ENCODE measurements at regions not wholly inside any gene's neighbourhood (a gene's known extent, or its start where the extent isn't known, plus 50 kb on each side); places are given as distances from the start of the nearest gene placed in this dataset.
"Not testable (repeated sequence)": the region's sequence is repeated elsewhere in the genome, so short reads cannot be mapped to it uniquely, and the experiment has no call there.

GRCh38 chr20:47855799-47856198 lies 70.5 kb upstream of the SULF2 start:
- no peaks in the 10 kb centered on the region for H3K36me3 ChIP-seq
- no peak for TF ChIP-seq CTCF (IDR thresholded peaks at IDR 0.05; ENCODE audit: low read depth, low read length)
- no peak overlapping the region for H3K4me3 ChIP-seq (ENCODE audit: low read depth, low read length)
- H3K27me3 ChIP-seq (ENCODE audit: insufficient read depth, low read depth, severe bottlenecking), result no peaks in the 10 kb centered on the region
- no peak for DNase-seq
- no peak overlapping the region for H3K27ac ChIP-seq
- peaks cover 4% of the 10 kb centered on the region for H3K9me3 ChIP-seq (ENCODE audit: severe bottlenecking)

GRCh38 chr20:47854687-47855212 lies 69.5 kb upstream of the SULF2 start:
- no peaks in the 10 kb centered on the region for H3K27me3 ChIP-seq (ENCODE audit: insufficient read depth, low read depth, severe bottlenecking)
- H3K4me3 ChIP-seq (ENCODE audit: low read depth, low read length), result no peak overlapping the region
- no peak overlapping the region for H3K27ac ChIP-seq
- H3K36me3 ChIP-seq, result no peaks in the 10 kb centered on the region
- peaks cover 4% of the 10 kb centered on the region for H3K9me3 ChIP-seq (ENCODE audit: severe bottlenecking)
- peak; percentile 90 for TF ChIP-seq CTCF (IDR thresholded peaks at IDR 0.05; ENCODE audit: low read depth, low read length)
- DNase-seq, result peak; percentile 75

- no peak for TF ChIP-seq CTCF (IDR thresholded peaks at IDR 0.05; ENCODE audit: low read depth, low read length)
- Histone ChIP-seq H3K27ac (no peak overlapping the region), H3K9me3 (ENCODE audit: severe bottlenecking) (peaks cover 4% of the 10 kb centered on the region), H3K4me3 (ENCODE audit: low read depth, low read length) (no peak overlapping the region), H3K27me3 (ENCODE audit: insufficient read depth, low read depth, severe bottlenecking) (no peaks in the 10 kb centered on the region), H3K36me3 (no peaks in the 10 kb centered on the region)
- DNase-seq, result no peak
Observed at GRCh38 chr20:47851774-47852173, 66.5 kb upstream of the SULF2 start.

GRCh38 chr20:47850146-47850545 lies 64.9 kb upstream of the SULF2 start:
- H3K4me3 ChIP-seq (ENCODE audit: low read depth, low read length), result no peak overlapping the region
- no peak for DNase-seq
- H3K36me3 ChIP-seq, result no peaks in the 10 kb centered on the region
- no peak overlapping the region for H3K27ac ChIP-seq
- H3K9me3 ChIP-seq (ENCODE audit: severe bottlenecking), result peaks cover 2% of the 10 kb centered on the region
- TF ChIP-seq CTCF (IDR thresholded peaks at IDR 0.05; ENCODE audit: low read depth, low read length), result no peak
- no peaks in the 10 kb centered on the region for H3K27me3 ChIP-seq (ENCODE audit: insufficient read depth, low read depth, severe bottlenecking)

GRCh38 chr20:47849596-47849995 lies 64.3 kb upstream of the SULF2 start:
- no peak overlapping the region for H3K4me3 ChIP-seq (ENCODE audit: low read depth, low read length)
- no peaks in the 10 kb centered on the region for H3K9me3 ChIP-seq (ENCODE audit: severe bottlenecking)
- no peak for DNase-seq
- no peaks in the 10 kb centered on the region for H3K36me3 ChIP-seq
- TF ChIP-seq CTCF (IDR thresholded peaks at IDR 0.05; ENCODE audit: low read depth, low read length), result no peak
- no peaks in the 10 kb centered on the region for H3K27me3 ChIP-seq (ENCODE audit: insufficient read depth, low read depth, severe bottlenecking)
- no peak overlapping the region for H3K27ac ChIP-seq

- Histone ChIP-seq H3K27ac (no peak overlapping the region), H3K9me3 (ENCODE audit: severe bottlenecking) (no peaks in the 10 kb centered on the region), H3K27me3 (ENCODE audit: insufficient read depth, low read depth, severe bottlenecking) (no peaks in the 10 kb centered on the region), H3K36me3 (no peaks in the 10 kb centered on the region), H3K4me3 (ENCODE audit: low read depth, low read length) (no peak overlapping the region)
- no peak for DNase-seq
- TF ChIP-seq CTCF (IDR thresholded peaks at IDR 0.05; ENCODE audit: low read depth, low read length), result no peak
Observed at GRCh38 chr20:47849006-47849405, 63.7 kb upstream of the SULF2 start.

- H3K9me3 ChIP-seq (ENCODE audit: severe bottlenecking); DNase-seq; H3K27ac ChIP-seq; H3K27me3 ChIP-seq (ENCODE audit: insufficient read depth, low read depth, severe bottlenecking); H3K4me3 ChIP-seq (ENCODE audit: low read depth, low read length); H3K36me3 ChIP-seq: not testable (repeated sequence)
Observed at GRCh38 chr20:47848534-47848933, 63.3 kb upstream of the SULF2 start.

All from WERI-Rb-1 (cell line).